KMS-11 (cell line): ENCODE measurements at regions not wholly inside any gene's neighbourhood (a gene's known extent, or its start where the extent isn't known, plus 50 kb on each side); places are given as distances from the start of the nearest gene placed in this dataset.
"Not testable (repeated sequence)": the region's sequence is repeated elsewhere in the genome, so short reads cannot be mapped to it uniquely, and the experiment has no call there.

Experiments
- H2AFZ ChIP-seq: fragments of 200-600 bp; sonication (generic); 2 replicates; pipeline ENCODE4 v1.6.1; 2016; ENCODE audit warnings: antibody characterized with exemption, mixed run types, low read depth
- H3K27ac ChIP-seq: fragments of 200-600 bp; sonication (generic); 2 replicates; pipeline ENCODE4 v1.6.1; 2016; ENCODE audit warnings: mild to moderate bottlenecking, mixed run types
- H3K27me3 ChIP-seq: fragments of 200-600 bp; sonication (generic); 2 replicates; pipeline ENCODE4 v1.6.1; 2017; ENCODE audit warnings: mild to moderate bottlenecking, low read depth, mixed run types, moderate library complexity; ENCODE audit not compliant: insufficient read depth
- H3K36me3 ChIP-seq: fragments of 200-600 bp; sonication (generic); 2 replicates; pipeline ENCODE4 v1.6.1; 2017; ENCODE audit warnings: mild to moderate bottlenecking, mixed run types; ENCODE audit not compliant: insufficient read depth
- H3K4me1 ChIP-seq: fragments of 200-600 bp; sonication (generic); 2 replicates; pipeline ENCODE4 v1.6.1; 2016; ENCODE audit warnings: mild to moderate bottlenecking, low read depth, mixed run types; ENCODE audit not compliant: poor library complexity, severe bottlenecking
- H3K4me2 ChIP-seq: fragments of 200-600 bp; sonication (generic); 2 replicates; pipeline ENCODE4 v1.7.0; 2016; ENCODE audit warnings: mild to moderate bottlenecking, mixed run types
- H3K4me3 ChIP-seq: fragments of 200-600 bp; sonication (generic); IDR thresholded peaks from 2 replicates; pipeline ENCODE4 v1.6.1; 2017; ENCODE audit warnings: low read depth, low read length, mixed read lengths; ENCODE audit not compliant: insufficient read depth
- H3K79me2 ChIP-seq: fragments of 200-600 bp; sonication (generic); 2 replicates; pipeline ENCODE4 v1.6.1; 2016; ENCODE audit warnings: low read depth, mixed run types; ENCODE audit not compliant: insufficient read depth
- H3K9ac ChIP-seq: fragments of 200-600 bp; sonication (generic); 2 replicates; pipeline ENCODE4 v1.6.1; 2016; ENCODE audit warnings: mild to moderate bottlenecking, mixed run types
- H4K20me1 ChIP-seq: fragments of 200-600 bp; sonication (generic); 2 replicates; pipeline ENCODE4 v1.6.1; 2016; ENCODE audit warnings: mild to moderate bottlenecking, mixed run types; ENCODE audit not compliant: insufficient read depth
- CTCF ChIP-seq: fragments of 200-600 bp; sonication (generic); conservative IDR thresholded peaks from 2 replicates; pipeline ENCODE4 v1.6.1; 2017; ENCODE audit warnings: low read depth, mild to moderate bottlenecking, antibody characterized with exemption, low read length, moderate library complexity, mixed read lengths

- H4K20me1 ChIP-seq, result no peaks in the 10 kb centered on the region
- H3K79me2 ChIP-seq, result no peaks in the 10 kb centered on the region
- no peak overlapping the region for H3K4me3 ChIP-seq
- no peak overlapping the region for H3K9ac ChIP-seq
- no peak overlapping the region for H3K27ac ChIP-seq
- H3K36me3 ChIP-seq, result no peaks in the 10 kb centered on the region
- no peak for TF ChIP-seq CTCF
- H3K27me3 ChIP-seq, result no peaks in the 10 kb centered on the region
- no peaks in the 10 kb centered on the region for H3K4me1 ChIP-seq
- H3K4me2 ChIP-seq, result no peak overlapping the region
- H2AFZ ChIP-seq, result no peak overlapping the region
Measured at GRCh38 chr12:20057398-20057797, 310.9 kb upstream of the PDE3A start.

- H4K20me1 ChIP-seq, result no peaks in the 10 kb centered on the region
- H3K27me3 ChIP-seq, result no peaks in the 10 kb centered on the region
- no peak overlapping the region for H3K9ac ChIP-seq
- no peaks in the 10 kb centered on the region for H3K79me2 ChIP-seq
- no peak for TF ChIP-seq CTCF
- no peak overlapping the region for H2AFZ ChIP-seq
- H3K4me2 ChIP-seq, result no peak overlapping the region
- no peak overlapping the region for H3K4me3 ChIP-seq
- H3K4me1 ChIP-seq, result no peaks in the 10 kb centered on the region
- H3K36me3 ChIP-seq, result no peaks in the 10 kb centered on the region
- H3K27ac ChIP-seq, result no peak overlapping the region
Measured at GRCh38 chr12:20063116-20063515, 305.2 kb upstream of the PDE3A start.

- Histone ChIP-seq H3K4me2 (no peak overlapping the region), H3K27ac (no peak overlapping the region), H3K4me1 (no peaks in the 10 kb centered on the region), H3K36me3 (no peaks in the 10 kb centered on the region), H3K79me2 (no peaks in the 10 kb centered on the region), H3K9ac (no peak overlapping the region), H4K20me1 (no peaks in the 10 kb centered on the region), H2AFZ (no peak overlapping the region), H3K4me3 (no peak overlapping the region), H3K27me3 (no peaks in the 10 kb centered on the region)
- TF ChIP-seq CTCF, result no peak
Measured at GRCh38 chr12:20077618-20078017, 290.7 kb upstream of the PDE3A start.

GRCh38 chr12:20089077-20089476, 279.3 kb upstream of the PDE3A start:
- no peaks in the 10 kb centered on the region for H3K27me3 ChIP-seq
- H3K9ac ChIP-seq, result no peak overlapping the region
- peaks cover 18% of the 10 kb centered on the region for H3K4me1 ChIP-seq
- no peak overlapping the region for H3K27ac ChIP-seq
- no peaks in the 10 kb centered on the region for H3K79me2 ChIP-seq
- no peak for TF ChIP-seq CTCF
- no peaks in the 10 kb centered on the region for H4K20me1 ChIP-seq
- no peak overlapping the region for H2AFZ ChIP-seq
- H3K4me2 ChIP-seq, result peak overlapping the region; percentile 13; the same call in 1 of the 2 replicates
- H3K36me3 ChIP-seq, result no peaks in the 10 kb centered on the region
- H3K4me3 ChIP-seq, result no peak overlapping the region

- not testable (repeated sequence) for H2AFZ ChIP-seq, H4K20me1 ChIP-seq, H3K27me3 ChIP-seq, H3K4me2 ChIP-seq, H3K36me3 ChIP-seq, H3K4me3 ChIP-seq, H3K9ac ChIP-seq, H3K79me2 ChIP-seq, H3K27ac ChIP-seq
- H3K4me1 ChIP-seq, result peaks cover 13% of the 10 kb centered on the region
Measured at GRCh38 chr12:20093190-20093810, 275.0 kb upstream of the PDE3A start.
